ENCODE measurements at regions not wholly inside any gene's neighbourhood (a gene's known extent, or its start where the extent isn't known, plus 50 kb on each side); places are given as distances from the start of the nearest gene placed in this dataset.

DNA sequence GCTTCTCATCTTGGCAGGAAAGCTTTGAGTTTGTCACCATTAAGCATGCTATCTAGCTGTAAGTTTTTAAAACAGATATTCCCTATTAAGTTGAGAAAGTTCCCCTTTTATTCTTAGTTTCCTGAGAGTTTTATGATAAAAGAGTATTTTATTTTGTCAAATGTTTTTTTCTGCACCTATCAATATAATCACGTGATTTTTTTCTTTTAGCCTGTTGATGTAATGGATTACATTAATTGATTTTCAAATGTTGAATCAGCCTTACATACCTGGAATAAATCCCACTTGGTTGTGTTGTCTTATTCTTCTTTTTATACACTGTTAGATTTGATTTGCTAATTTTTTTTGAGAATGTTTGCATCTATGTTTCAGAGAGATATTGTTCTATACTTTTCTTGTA lies 179.5 kb downstream of the ZNF621 start:
- ATAC-seq (no peak), DNase-seq (no peak)
- TF ChIP-seq, protein P1, sequence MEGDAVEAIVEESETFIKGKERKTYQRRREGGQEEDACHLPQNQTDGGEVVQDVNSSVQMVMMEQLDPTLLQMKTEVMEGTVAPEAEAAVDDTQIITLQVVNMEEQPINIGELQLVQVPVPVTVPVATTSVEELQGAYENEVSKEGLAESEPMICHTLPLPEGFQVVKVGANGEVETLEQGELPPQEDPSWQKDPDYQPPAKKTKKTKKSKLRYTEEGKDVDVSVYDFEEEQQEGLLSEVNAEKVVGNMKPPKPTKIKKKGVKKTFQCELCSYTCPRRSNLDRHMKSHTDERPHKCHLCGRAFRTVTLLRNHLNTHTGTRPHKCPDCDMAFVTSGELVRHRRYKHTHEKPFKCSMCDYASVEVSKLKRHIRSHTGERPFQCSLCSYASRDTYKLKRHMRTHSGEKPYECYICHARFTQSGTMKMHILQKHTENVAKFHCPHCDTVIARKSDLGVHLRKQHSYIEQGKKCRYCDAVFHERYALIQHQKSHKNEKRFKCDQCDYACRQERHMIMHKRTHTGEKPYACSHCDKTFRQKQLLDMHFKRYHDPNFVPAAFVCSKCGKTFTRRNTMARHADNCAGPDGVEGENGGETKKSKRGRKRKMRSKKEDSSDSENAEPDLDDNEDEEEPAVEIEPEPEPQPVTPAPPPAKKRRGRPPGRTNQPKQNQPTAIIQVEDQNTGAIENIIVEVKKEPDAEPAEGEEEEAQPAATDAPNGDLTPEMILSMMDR (IDR thresholded peaks at IDR 0.05): no peak
- Histone ChIP-seq H3K4me1 (no peaks in the 10 kb centered on the region), H3K9me3 (no peaks in the 10 kb centered on the region), H3K36me3 (ENCODE audit: insufficient read depth in 1 of 2, low read depth in 1 of 2) (no peaks in the 10 kb centered on the region), H3K27ac (no peak overlapping the region), H3K4me3 (no peak overlapping the region), H3K27me3 (ENCODE audit: insufficient read depth in 3 of 3, low read length in 2 of 3) (no peaks in the 10 kb centered on the region)
- 76 to 90% (median 84%) methylated on average over 1 of the region's 1 CpG for WGBS, 3 donors
- intact Hi-C loops (cut with DNase I): no loop called here

DNA sequence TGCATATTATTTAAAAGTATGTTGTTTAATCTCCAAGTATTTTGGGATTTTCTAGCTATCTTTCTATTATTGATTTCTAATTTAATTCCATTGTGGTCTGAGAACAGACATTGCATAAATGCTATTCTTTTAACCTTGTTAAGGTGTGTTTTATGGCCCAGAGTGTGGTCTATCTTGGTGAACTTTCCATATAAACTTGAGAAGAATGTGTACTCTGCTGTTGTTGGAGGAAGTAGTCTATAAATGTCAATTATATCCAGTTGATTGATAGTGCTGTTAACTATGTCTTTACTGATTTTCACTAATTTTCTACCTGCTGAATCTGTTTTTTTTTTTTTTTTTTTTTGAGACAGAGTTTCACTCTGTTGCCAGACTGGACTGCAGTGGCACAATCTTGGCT lies 180.9 kb downstream of the ZNF621 start:
- DNase-seq: no peak
- no peak overlapping the region for H3K4me3 ChIP-seq
- no peaks in the 10 kb centered on the region for H3K4me1 ChIP-seq
- H3K27ac ChIP-seq: no peak overlapping the region
- no peak for ATAC-seq
- H3K36me3 ChIP-seq (ENCODE audit: insufficient read depth in 1 of 2, low read depth in 1 of 2): no peaks in the 10 kb centered on the region
- no peaks in the 10 kb centered on the region for H3K27me3 ChIP-seq (ENCODE audit: insufficient read depth in 3 of 3, low read length in 2 of 3)
- TF ChIP-seq, protein P1 (IDR thresholded peaks at IDR 0.05): no peak
- intact Hi-C loops (cut with DNase I): no loop called here
- H3K9me3 ChIP-seq: no peaks in the 10 kb centered on the region

DNA sequence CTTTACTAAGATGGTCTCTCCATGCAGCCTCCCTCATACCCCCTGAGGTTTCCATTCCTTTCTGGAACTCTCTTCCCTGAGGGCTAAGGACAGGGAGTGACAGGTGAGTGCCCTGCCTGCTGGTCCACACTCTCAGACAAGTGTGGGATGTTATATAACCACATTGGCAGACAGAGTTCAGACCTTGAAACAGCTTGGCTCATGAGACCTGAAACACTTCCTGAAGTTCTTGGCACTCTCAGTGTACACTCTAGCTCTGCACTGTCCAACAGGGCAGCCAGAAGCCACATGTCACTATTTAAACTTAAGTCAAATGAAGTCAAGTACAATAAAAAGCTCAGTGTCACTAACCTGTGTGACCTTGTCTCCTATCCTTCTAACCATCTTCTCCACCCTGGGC lies 188.5 kb downstream of the ZNF621 start:
- Histone ChIP-seq H3K27ac (no peak overlapping the region), H3K4me1 (peaks cover 8% of the 10 kb centered on the region), H3K36me3 (ENCODE audit: insufficient read depth in 1 of 2, low read depth in 1 of 2) (no peaks in the 10 kb centered on the region), H3K4me3 (no peak overlapping the region), H3K27me3 (ENCODE audit: insufficient read depth in 3 of 3, low read length in 2 of 3) (no peaks in the 10 kb centered on the region), H3K9me3 (no peaks in the 10 kb centered on the region)
- DNase-seq (no peak), ATAC-seq (peak in 3 of 4 donors; percentile 45 to 84 (median 56))
- intact Hi-C loops (cut with DNase I): no loop called here
- TF ChIP-seq, protein P1 (IDR thresholded peaks at IDR 0.05): no peak

DNA sequence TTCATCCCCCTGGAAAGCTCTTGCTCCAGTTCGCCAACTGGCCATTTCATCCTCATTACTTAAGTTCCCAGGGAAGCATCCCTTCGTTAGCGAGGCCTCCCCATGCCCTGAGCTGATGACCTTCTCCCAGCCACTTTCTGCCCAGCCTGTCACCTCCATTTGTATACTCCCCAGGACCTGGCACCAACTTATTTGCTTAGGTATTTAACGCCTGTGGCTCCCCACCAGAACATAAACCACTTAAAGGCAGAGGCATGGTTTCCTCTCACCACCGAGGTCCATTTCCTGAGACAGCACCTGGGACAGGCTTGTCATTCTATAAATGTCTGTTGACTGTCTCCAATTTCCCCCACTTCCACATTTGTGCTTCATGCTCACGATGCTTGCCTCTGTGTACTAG lies 189.0 kb downstream of the ZNF621 start:
- ATAC-seq (no peak), DNase-seq (no peak)
- intact Hi-C loops (cut with DNase I): no loop called here
- H3K27ac ChIP-seq: no peak overlapping the region
- no peaks in the 10 kb centered on the region for H3K36me3 ChIP-seq (ENCODE audit: insufficient read depth in 1 of 2, low read depth in 1 of 2)
- no peaks in the 10 kb centered on the region for H3K9me3 ChIP-seq
- H3K4me3 ChIP-seq: no peak overlapping the region
- no peaks in the 10 kb centered on the region for H3K27me3 ChIP-seq (ENCODE audit: insufficient read depth in 3 of 3, low read length in 2 of 3)
- 18 to 40% (median 18%) methylated on average over 6 of the region's 6 CpGs for WGBS, 3 donors
- TF ChIP-seq, protein P1 (IDR thresholded peaks at IDR 0.05): no peak
- H3K4me1 ChIP-seq: peaks cover 8% of the 10 kb centered on the region

DNA sequence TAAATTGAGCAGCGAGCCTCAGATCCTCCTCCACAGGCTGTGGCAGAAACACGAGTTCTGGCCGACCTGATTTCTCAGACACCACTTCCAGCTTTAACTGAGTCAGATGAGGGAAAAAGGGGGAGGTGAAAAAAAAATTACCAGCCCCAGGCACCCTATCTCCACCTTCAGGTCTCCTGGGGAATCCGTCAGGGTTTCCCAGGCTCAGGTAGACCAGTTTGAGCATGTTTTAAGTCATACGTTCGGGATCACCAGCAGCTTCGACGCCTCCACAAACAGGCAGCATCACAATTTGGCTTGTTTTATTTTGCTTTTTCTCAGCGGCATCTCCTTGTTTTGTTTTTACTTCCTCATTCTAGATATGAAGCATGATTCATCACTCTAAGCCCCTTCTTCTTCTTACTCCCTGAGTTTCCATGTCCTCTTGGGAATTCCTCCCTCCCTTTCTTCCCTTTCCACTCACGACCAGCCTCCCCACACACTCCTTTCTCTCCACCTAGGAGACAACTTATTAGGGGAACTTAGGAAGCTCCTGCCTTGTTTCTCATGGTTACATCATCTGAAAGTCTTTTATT lies 190.1 kb downstream of the ZNF621 start:
- no peaks in the 10 kb centered on the region for H3K27me3 ChIP-seq (ENCODE audit: insufficient read depth in 3 of 3, low read length in 2 of 3)
- TF ChIP-seq, protein P1 (IDR thresholded peaks at IDR 0.05): no peak
- WGBS, 3 donors: 89 to 96% (median 94%) methylated on average over 10 of the region's 10 CpGs
- H3K4me3 ChIP-seq: no peak overlapping the region
- DNase-seq (no peak), ATAC-seq (no peak)
- H3K36me3 ChIP-seq (ENCODE audit: insufficient read depth in 1 of 2, low read depth in 1 of 2): no peaks in the 10 kb centered on the region
- no peak overlapping the region for H3K27ac ChIP-seq
- peaks cover 8% of the 10 kb centered on the region for H3K4me1 ChIP-seq
- intact Hi-C loops (cut with DNase I): no loop called here
- H3K9me3 ChIP-seq: no peaks in the 10 kb centered on the region
